GM10266 (cell line): ENCODE measurements at regions not wholly inside any gene's neighbourhood (a gene's known extent, or its start where the extent isn't known, plus 50 kb on each side); places are given as distances from the start of the nearest gene placed in this dataset.

Experiments
- DNase-seq: peaks from one replicate; pipeline ENCODE4 v3.0.0; 2012; ENCODE audit errors: extremely low spot score
- CTCF ChIP-seq: IDR thresholded peaks from 2 replicates; pipeline ENCODE4 v1.5.1; 2012; ENCODE audit warnings: mild to moderate bottlenecking, low read depth; ENCODE audit not compliant: control insufficient read depth, insufficient read depth; ENCODE audit errors: missing control alignments

- TF ChIP-seq CTCF = no peak
- DNase-seq = no peak
These were observed 86.7 kb upstream of the TECRL start for GRCh38 chr4:64495946-64496345.

GRCh38 chr4:64489628-64490027 lies 80.4 kb upstream of the TECRL start:
- no peak for DNase-seq
- no peak for TF ChIP-seq CTCF

GRCh38 chr4:64479338-64479737 lies 70.1 kb upstream of the TECRL start:
- DNase-seq = no peak
- no peak for TF ChIP-seq CTCF

- TF ChIP-seq CTCF = no peak
- DNase-seq = no peak
These were observed 67.9 kb upstream of the TECRL start for GRCh38 chr4:64477127-64477526.

- no peak for DNase-seq
- no peak for TF ChIP-seq CTCF
These were observed 56.0 kb upstream of the TECRL start for GRCh38 chr4:64465263-64465662.

GRCh38 chr4:64464581-64464980 lies 55.3 kb upstream of the TECRL start:
- DNase-seq = no peak
- no peak for TF ChIP-seq CTCF
